OCI-LY1 (cell line): ENCODE measurements at regions not wholly inside any gene's neighbourhood (a gene's known extent, or its start where the extent isn't known, plus 50 kb on each side); places are given as distances from the start of the nearest gene placed in this dataset.

Experiments
- H2AFZ ChIP-seq: fragments of 200-600 bp; sonication (generic), shearing (Covaris generic); 2 replicates; pipeline ENCODE4 v1.6.0; 2014; ENCODE audit warnings: antibody characterized with exemption, mild to moderate bottlenecking, low read length
- H3F3A ChIP-seq: fragments of 200-600 bp; sonication (generic), shearing (Covaris generic); 2 replicates; pipeline ENCODE4 v1.6.0; 2014; ENCODE audit warnings: mild to moderate bottlenecking, antibody characterized with exemption, low read length, moderate library complexity; ENCODE audit not compliant: insufficient read depth
- H3K27ac ChIP-seq: fragments of 200-600 bp; sonication (generic); 2 replicates; pipeline ENCODE4 v1.5.1; 2014; ENCODE audit warnings: low read length, mixed run types, mild to moderate bottlenecking, low read depth; ENCODE audit not compliant: poor library complexity, severe bottlenecking
- H3K27me3 ChIP-seq: fragments of 200-600 bp; sonication (generic); 2 replicates; pipeline ENCODE4 v1.6.0; 2014; ENCODE audit warnings: antibody characterized with exemption, mild to moderate bottlenecking, low read length, moderate library complexity; ENCODE audit not compliant: insufficient read depth
- H3K36me3 ChIP-seq: fragments of 200-600 bp; sonication (generic); 2 replicates; pipeline ENCODE4 v1.6.1; 2014; ENCODE audit warnings: mild to moderate bottlenecking, antibody characterized with exemption, low read length, moderate library complexity, mixed read lengths; ENCODE audit not compliant: insufficient read depth
- H3K4me1 ChIP-seq: fragments of 200-600 bp; sonication (generic); 2 replicates; pipeline ENCODE4 v1.5.1; 2014; ENCODE audit warnings: mild to moderate bottlenecking, low read length, moderate library complexity; ENCODE audit not compliant: insufficient read depth, severe bottlenecking
- H3K4me2 ChIP-seq: fragments of 200-600 bp; sonication (generic), shearing (Covaris generic); 2 replicates; pipeline ENCODE4 v1.6.1; 2014; ENCODE audit warnings: low read length
- H3K4me3 ChIP-seq: fragments of 200-600 bp; sonication (generic); 2 replicates; pipeline ENCODE4 v1.5.1; 2014; ENCODE audit warnings: low read length, low read depth, mild to moderate bottlenecking, mixed read lengths; ENCODE audit not compliant: poor library complexity, severe bottlenecking
- H3K79me2 ChIP-seq: fragments of 200-600 bp; shearing (Covaris generic); 2 replicates; pipeline ENCODE4 v1.6.1; 2016; ENCODE audit warnings: mixed run types, low read length, mixed read lengths; ENCODE audit not compliant: insufficient read depth
- H3K9ac ChIP-seq: fragments of 200-600 bp; sonication (generic), shearing (Covaris generic); 2 replicates; pipeline ENCODE4 v1.6.1; 2014; ENCODE audit warnings: mild to moderate bottlenecking, low read length, mixed read lengths
- H3K9me2 ChIP-seq: fragments of 200-600 bp; sonication (generic), shearing (Covaris generic); 2 replicates; pipeline ENCODE4 v1.6.1; 2014; ENCODE audit warnings: low read depth, mild to moderate bottlenecking, low read length, mixed read lengths
- H3K9me3 ChIP-seq: fragments of 200-600 bp; shearing (Covaris generic); 2 replicates; pipeline ENCODE4 v1.6.1; 2014; ENCODE audit warnings: low read length, mixed read lengths
- H4K20me1 ChIP-seq: fragments of 200-600 bp; sonication (generic), shearing (Covaris generic); 2 replicates; pipeline ENCODE4 v1.6.0; 2016; ENCODE audit warnings: mild to moderate bottlenecking, low read length; ENCODE audit not compliant: insufficient read depth
- CTCF ChIP-seq: fragments of 200-600 bp; sonication (generic), shearing (Covaris generic); IDR thresholded peaks from 2 replicates; pipeline ENCODE4 v1.5.1; 2017; ENCODE audit warnings: mild to moderate bottlenecking, antibody characterized with exemption, low read length, moderate library complexity, mixed read lengths
- EZH2 ChIP-seq: fragments of 200-600 bp; sonication (generic), shearing (Covaris generic); IDR thresholded peaks from 2 replicates; pipeline ENCODE4 v1.8.0; 2017; ENCODE audit warnings: borderline replicate concordance, mixed run types, mild to moderate bottlenecking, antibody characterized with exemption, low read length, moderate library complexity, mixed read lengths

- no peaks in the 10 kb centered on the region for H3K27me3 ChIP-seq
- H3K4me2 ChIP-seq = 0 out of 2 replicates have a peak overlapping the region, but pooled peaks have one; percentile 40
- H3K4me3 ChIP-seq = no peak overlapping the region
- no peak overlapping the region for H2AFZ ChIP-seq
- H3K9ac ChIP-seq = no peak overlapping the region
- no peak overlapping the region for H3K27ac ChIP-seq
- no peaks in the 10 kb centered on the region for H4K20me1 ChIP-seq
- no peaks in the 10 kb centered on the region for H3K4me1 ChIP-seq
- no peaks in the 10 kb centered on the region for H3F3A ChIP-seq
- no peaks in the 10 kb centered on the region for H3K9me3 ChIP-seq
- no peaks in the 10 kb centered on the region for H3K36me3 ChIP-seq
- H3K79me2 ChIP-seq = no peaks in the 10 kb centered on the region
- peak; percentile 80 for TF ChIP-seq CTCF
- no peak for TF ChIP-seq EZH2
- no peaks in the 10 kb centered on the region for H3K9me2 ChIP-seq
Observed at GRCh38 chr3:16048435-16049318, 125.8 kb upstream of the GALNT15 start.

GRCh38 chr3:16050641-16051467, 123.6 kb upstream of the GALNT15 start:
- no peaks in the 10 kb centered on the region for H3K9me2 ChIP-seq
- no peaks in the 10 kb centered on the region for H3F3A ChIP-seq
- no peaks in the 10 kb centered on the region for H3K27me3 ChIP-seq
- no peak overlapping the region for H3K4me3 ChIP-seq
- H3K4me1 ChIP-seq = no peaks in the 10 kb centered on the region
- H3K9ac ChIP-seq = no peak overlapping the region
- H3K27ac ChIP-seq = no peak overlapping the region
- H3K36me3 ChIP-seq = no peaks in the 10 kb centered on the region
- H2AFZ ChIP-seq = no peak overlapping the region
- no peaks in the 10 kb centered on the region for H3K79me2 ChIP-seq
- no peaks in the 10 kb centered on the region for H3K9me3 ChIP-seq
- no peaks in the 10 kb centered on the region for H4K20me1 ChIP-seq
- H3K4me2 ChIP-seq = no peak overlapping the region
- TF ChIP-seq EZH2 (no peak), CTCF (no peak)

DNA sequence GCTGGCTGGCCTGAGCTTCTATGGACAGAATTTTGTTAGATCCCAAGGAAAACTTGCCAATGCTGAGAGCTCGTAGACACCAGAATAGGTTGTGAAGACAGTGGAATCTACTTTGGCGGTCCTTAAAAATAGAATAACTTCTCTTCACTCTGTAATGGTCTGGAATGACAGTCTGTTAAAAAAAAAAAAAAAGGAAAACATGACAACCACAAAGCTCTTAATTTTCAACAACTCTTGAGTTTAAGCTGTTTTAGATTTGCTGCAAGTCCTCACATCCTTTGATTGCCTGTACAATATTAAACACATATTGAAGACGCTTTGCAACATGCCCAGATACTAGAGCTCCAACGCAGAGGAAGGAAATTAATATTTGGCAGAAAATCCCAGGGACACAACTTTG, 122.8 kb upstream of the GALNT15 start:
- Histone ChIP-seq H4K20me1 (no peaks in the 10 kb centered on the region), H3K4me3 (no peak overlapping the region), H3K9me3 (no peaks in the 10 kb centered on the region), H3K27ac (no peak overlapping the region), H3F3A (no peaks in the 10 kb centered on the region), H3K27me3 (no peaks in the 10 kb centered on the region), H3K4me2 (no peak overlapping the region), H2AFZ (no peak overlapping the region), H3K9ac (no peak overlapping the region), H3K36me3 (no peaks in the 10 kb centered on the region), H3K79me2 (no peaks in the 10 kb centered on the region), H3K9me2 (no peaks in the 10 kb centered on the region), H3K4me1 (no peaks in the 10 kb centered on the region)
- TF ChIP-seq EZH2 = no peak
- no peak for TF ChIP-seq CTCF
